GM21367 (cell line): ENCODE measurements at regions not wholly inside any gene's neighbourhood (a gene's known extent, or its start where the extent isn't known, plus 50 kb on each side); places are given as distances from the start of the nearest gene placed in this dataset.
"Not testable (repeated sequence)": the region's sequence is repeated elsewhere in the genome, so short reads cannot be mapped to it uniquely, and the experiment has no call there.

Experiments
- ATAC-seq: cut with Tn5 transposase; IDR thresholded peaks from one replicate; pipeline ENCODE4 v1.9.1; 2021; ENCODE audit not compliant: unreplicated experiment

GRCh38 chr1:219323426-219323825 is 149.7 kb downstream of the LYPLAL1 start:
- no peak for ATAC-seq

- ATAC-seq: no peak
Measured at GRCh38 chr1:219322766-219323165, 149.1 kb downstream of the LYPLAL1 start.

GRCh38 chr1:219320563-219320962 is 146.9 kb downstream of the LYPLAL1 start:
- not testable (repeated sequence) for ATAC-seq

- ATAC-seq: no peak
Measured at GRCh38 chr1:219318826-219319225, 145.1 kb downstream of the LYPLAL1 start.

- ATAC-seq: no peak
Measured at GRCh38 chr1:219317762-219318353, 144.2 kb downstream of the LYPLAL1 start.

- no peak for ATAC-seq
Measured at GRCh38 chr1:219316066-219316465, 142.4 kb downstream of the LYPLAL1 start.

GRCh38 chr1:219313961-219314360 is 140.3 kb downstream of the LYPLAL1 start:
- ATAC-seq: no peak

- no peak for ATAC-seq
Measured at GRCh38 chr1:219312967-219313366, 139.3 kb downstream of the LYPLAL1 start.

GRCh38 chr1:219310181-219310728 is 136.6 kb downstream of the LYPLAL1 start:
- no peak for ATAC-seq

- no peak for ATAC-seq
Measured at GRCh38 chr1:219308367-219308766, 134.7 kb downstream of the LYPLAL1 start.

- ATAC-seq: no peak
Measured at GRCh38 chr1:219304227-219305226, 130.8 kb downstream of the LYPLAL1 start.

- ATAC-seq: no peak
Measured at GRCh38 chr1:219302697-219303096, 129.0 kb downstream of the LYPLAL1 start.

GRCh38 chr1:219299420-219299819 is 125.7 kb downstream of the LYPLAL1 start:
- ATAC-seq: no peak

- no peak for ATAC-seq
Measured at GRCh38 chr1:219298571-219299148, 125.0 kb downstream of the LYPLAL1 start.

- ATAC-seq: no peak
Measured at GRCh38 chr1:219296430-219297355, 123.0 kb downstream of the LYPLAL1 start.

GRCh38 chr1:219294251-219294650 is 120.6 kb downstream of the LYPLAL1 start:
- ATAC-seq: no peak

- no peak for ATAC-seq
Measured at GRCh38 chr1:219293410-219293809, 119.7 kb downstream of the LYPLAL1 start.

- no peak for ATAC-seq
Measured at GRCh38 chr1:219292999-219293398, 119.3 kb downstream of the LYPLAL1 start.

- no peak for ATAC-seq
Measured at GRCh38 chr1:219292341-219292740, 118.7 kb downstream of the LYPLAL1 start.

GRCh38 chr1:219289171-219289570 is 115.5 kb downstream of the LYPLAL1 start:
- no peak for ATAC-seq
